Spleen (tissue), 7 donors: ENCODE measurements at regions not wholly inside any gene's neighbourhood (a gene's known extent, or its start where the extent isn't known, plus 50 kb on each side); places are given as distances from the start of the nearest gene placed in this dataset.

Experiments
- CTCF ChIP-seq, 11 experiments: fragments of 200-600 bp in 7 of 11; fragments of 450-650 bp in 4 of 11; sonication (generic) in 4 of 11; IDR thresholded peaks in 8 of 11; conservative IDR thresholded peaks in 3 of 11; 1 replicate in 7 of 11; 2 replicates in 4 of 11; pipeline versions ENCODE4 v1.4.0 to v1.8.0; 2016 to 2021; ENCODE audit warnings: antibody characterized with exemption in 11 of 11, inconsistent platforms in 4 of 11, mild to moderate bottlenecking in 1 of 11
- POLR2A ChIP-seq, 3 donors: fragments of 450-650 bp; IDR thresholded peaks; one replicate each; pipeline ENCODE4 v1.5.1; 2017; ENCODE audit warnings: antibody characterized with exemption in 3 of 3, mild to moderate bottlenecking in 1 of 3
- donor health status: DM: no; HTN: no; CAD: no; lungs with moderate emphysema.
- donor health status: DM: no; HTN: no; CAD: no.
- donor health status: DM: no; HTN: no; CAD: no.

GRCh38 chr1:238232084-238232710, 341.5 kb upstream of the ZP4 start:
- TF ChIP-seq CTCF (IDR thresholded peaks at IDR 0.05 in 8 of 11, conservative IDR thresholded peaks at IDR 0.05 in 3 of 11) (no peak), POLR2A (IDR thresholded peaks at IDR 0.05) (no peak)
